Stomach (tissue), 8 donors: ENCODE measurements at regions not wholly inside any gene's neighbourhood (a gene's known extent, or its start where the extent isn't known, plus 50 kb on each side); places are given as distances from the start of the nearest gene placed in this dataset.

Source experiments
- DNase-seq, 2 donors: peaks; one replicate each; pipeline versions ENCODE4 v3.0.0 to v3.0.0-alpha.2; 2013 to 2019
- H3K27ac ChIP-seq, 5 donors: fragments of 200-600 bp in 4 of 5; sonication (generic) in 4 of 5; one replicate each; pipeline ENCODE4 v1.5.1; 2013 to 2019; ENCODE audit warnings: mild to moderate bottlenecking in 1 of 5, moderate library complexity in 1 of 5
- H3K27me3 ChIP-seq, 3 donors: fragments of 200-600 bp; sonication (generic); one replicate each; pipeline ENCODE4 v1.5.1; 2017 to 2019; ENCODE audit warnings: mixed run types in 1 of 3
- H3K36me3 ChIP-seq, 4 donors: fragments of 200-600 bp; sonication (generic); 1 replicate in 3 of 4; 2 replicates in 1 of 4; pipeline ENCODE4 v1.5.1; 2016 to 2019
- H3K4me1 ChIP-seq, 4 donors: fragments of 200-600 bp; sonication (generic); one replicate each; pipeline ENCODE4 v1.5.1; 2016 to 2019
- H3K4me3 ChIP-seq, 4 donors: fragments of 200-600 bp; sonication (generic) in 3 of 4; one replicate each; pipeline ENCODE4 v1.5.1; 2016 to 2019; ENCODE audit warnings: mild to moderate bottlenecking in 1 of 4
- H3K9me3 ChIP-seq, 4 donors: fragments of 200-600 bp; sonication (generic); one replicate each; pipeline ENCODE4 v1.5.1; 2016 to 2019
- CTCF ChIP-seq, 7 experiments: fragments of 450-650 bp in 4 of 7; fragments of 200-600 bp in 3 of 7; sonication (generic) in 3 of 7; IDR thresholded peaks; one replicate each; pipeline ENCODE4 v1.5.1; 2016 to 2019; ENCODE audit warnings: antibody characterized with exemption in 7 of 7, control low read depth in 2 of 7, mild to moderate bottlenecking in 1 of 7
- EP300 ChIP-seq: sonication (generic); formaldehyde crosslinking; IDR thresholded peaks from one replicate; pipeline ENCODE4 v1.6.1; 2017; ENCODE audit warnings: antibody characterized with exemption
- POLR2A ChIP-seq, 4 donors: fragments of 450-650 bp; IDR thresholded peaks; one replicate each; pipeline ENCODE4 v1.6.1; 2016; ENCODE audit warnings: antibody characterized with exemption in 4 of 4, control low read depth in 2 of 4, mild to moderate bottlenecking in 1 of 4, moderate library complexity in 1 of 4
- POLR2AphosphoS5 ChIP-seq, 3 donors: sonication (generic); formaldehyde crosslinking; IDR thresholded peaks; one replicate each; pipeline ENCODE4 v1.6.1; 2016; ENCODE audit warnings: antibody characterized with exemption in 3 of 3
- WGBS, 5 donors: extraction: QIAGEN DNeasy Blood & Tissue Kit in 3 of 5; methylation state at CpG; one replicate each; pipeline versions ENCODE4 v1.1.5 to v1.1.7; 2013 to 2018; 5-methylcytosine and 5-hydroxymethylcytosine counted together
- intact Hi-C: fragments of 100-400 bp; cut with DNase I; formaldehyde crosslinking; loops from one replicate; pipeline ENCODE4 v1.15.1; 2023; ENCODE audit warnings: low total_unique reads
- donor health status: healthy with polysubstance abuse.
- donor health status: Bipolar disorder and iron deficiency.
- donor health status: healthy.

GRCh38 chr4:167544391-167544790 lies 310.1 kb upstream of the SPOCK3 start:
- intact Hi-C loops: no loop called here
- H3K4me3 ChIP-seq: no peak overlapping the region
- 30 to 50% (median 39%) methylated on average over 1 of the region's 1 CpG for WGBS, 5 donors
- TF ChIP-seq EP300 (no peak), POLR2A (IDR thresholded peaks at IDR 0.05) (no peak), POLR2AphosphoS5 (IDR thresholded peaks at IDR 0.05) (no peak), CTCF (IDR thresholded peaks at IDR 0.05) (no peak)
- peaks cover 0 to 9% (median 2%) of the 10 kb centered on the region in 4 donors for H3K9me3 ChIP-seq
- no peak for DNase-seq
- no peaks in the 10 kb centered on the region for H3K36me3 ChIP-seq
- no peak overlapping the region for H3K27ac ChIP-seq
- H3K4me1 ChIP-seq: no peaks in the 10 kb centered on the region
- H3K27me3 ChIP-seq: no peaks in the 10 kb centered on the region

DNA sequence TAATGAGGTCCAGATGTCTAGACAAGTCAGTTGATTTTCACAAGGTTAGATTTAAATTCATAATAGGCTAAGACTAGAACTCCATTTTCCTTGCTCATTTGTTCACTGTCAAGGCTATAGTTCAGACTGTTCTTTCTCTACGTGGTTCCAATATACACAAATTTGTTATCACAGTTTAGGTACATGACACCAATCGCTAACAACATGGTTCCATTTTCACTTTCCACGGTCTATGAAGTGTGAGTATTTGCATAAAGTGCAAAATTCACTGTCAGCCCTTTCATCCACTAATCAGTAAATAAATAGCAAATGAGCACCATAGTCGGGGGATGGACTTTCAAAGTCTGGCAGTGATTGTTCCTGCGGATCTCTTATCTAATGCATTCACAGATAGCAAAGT lies 315.7 kb upstream of the SPOCK3 start:
- no peak overlapping the region for H3K4me3 ChIP-seq
- H3K9me3 ChIP-seq: peaks cover 0 to 9% (median 2%) of the 10 kb centered on the region in 4 donors
- intact Hi-C loops: no loop called here
- peak in 1 of 2 donors; percentile 1 for DNase-seq
- H3K27me3 ChIP-seq: no peaks in the 10 kb centered on the region
- 18 to 36% (median 23%) methylated on average over 5 of the region's 5 CpGs for WGBS, 5 donors
- TF ChIP-seq EP300 (no peak), POLR2AphosphoS5 (IDR thresholded peaks at IDR 0.05) (no peak), POLR2A (IDR thresholded peaks at IDR 0.05) (no peak), CTCF (IDR thresholded peaks at IDR 0.05) (no peak)
- H3K4me1 ChIP-seq: no peaks in the 10 kb centered on the region
- no peak overlapping the region for H3K27ac ChIP-seq
- H3K36me3 ChIP-seq: no peaks in the 10 kb centered on the region

- 67 to 84% (median 78%) methylated on average over 3 of the region's 3 CpGs for WGBS, 5 donors
- intact Hi-C loops: no loop called here
- H3K27ac ChIP-seq: no peak overlapping the region
Measured at GRCh38 chr4:167555338-167556022, 321.2 kb upstream of the SPOCK3 start.

GRCh38 chr4:167578906-167579305 lies 344.6 kb upstream of the SPOCK3 start:
- Histone ChIP-seq H3K27me3 (no peaks in the 10 kb centered on the region), H3K27ac (no peak overlapping the region), H3K36me3 (no peaks in the 10 kb centered on the region), H3K9me3 (peaks cover 0 to 21% (median 11%) of the 10 kb centered on the region in 4 donors), H3K4me1 (no peaks in the 10 kb centered on the region), H3K4me3 (no peak overlapping the region)
- WGBS, 5 donors: 18 to 33% (median 20%) methylated on average over 2 of the region's 2 CpGs
- intact Hi-C loops: no loop called here
- no peak for TF ChIP-seq EP300
- no peak for TF ChIP-seq POLR2AphosphoS5 (IDR thresholded peaks at IDR 0.05)
- no peak for TF ChIP-seq POLR2A (IDR thresholded peaks at IDR 0.05)
- TF ChIP-seq CTCF (IDR thresholded peaks at IDR 0.05): no peak
- DNase-seq: no peak

More at GRCh38 chr4:167555338-167556022, 321.2 kb upstream of the SPOCK3 start:
- no peaks in the 10 kb centered on the region for H3K27me3 ChIP-seq
- H3K36me3 ChIP-seq: no peaks in the 10 kb centered on the region
- H3K4me1 ChIP-seq: no peaks in the 10 kb centered on the region
- DNase-seq: peak in 1 of 2 donors; percentile 3
- TF ChIP-seq POLR2A (IDR thresholded peaks at IDR 0.05) (no peak), EP300 (no peak), CTCF (IDR thresholded peaks at IDR 0.05) (no peak), POLR2AphosphoS5 (IDR thresholded peaks at IDR 0.05) (no peak)
- no peak overlapping the region for H3K4me3 ChIP-seq
- peaks cover 0 to 12% (median 6%) of the 10 kb centered on the region in 4 donors for H3K9me3 ChIP-seq
